Left colon (tissue), 2 donors: ENCODE measurements at regions not wholly inside any gene's neighbourhood (a gene's known extent, or its start where the extent isn't known, plus 50 kb on each side); places are given as distances from the start of the nearest gene placed in this dataset.

Experiments used
- ATAC-seq: fragments of 200-7000 bp; cut with Tn5 transposase; one replicate; pipeline ENCODE4 v1.9.1; 2020; ENCODE audit warnings: mild to moderate bottlenecking, moderate library complexity
- DNase-seq, 2 donors: peaks; one replicate each; pipeline ENCODE4 v3.0.0-alpha.2; 2020
- intact Hi-C, 2 donors: fragments of 100-400 bp; cut with DNase I in 1 of 2; cut with micrococcal nuclease in 1 of 2; formaldehyde crosslinking; loops; one replicate each; pipeline versions ENCODE4 v1.11.2 to v1.14.0; 2022; cut with DNase I, micrococcal nuclease
- donor health status: DM: no; HTN: no; CAD: no.
- donor health status: DM: yes; HTN: yes; CAD: no.

- intact Hi-C loops = no loop called here
These were observed 127.6 kb upstream of the AKIRIN2 start for GRCh38 chr6:87829622-87830121.

GRCh38 chr6:87828044-87828443 is 126.0 kb upstream of the AKIRIN2 start:
- ATAC-seq = no peak
- intact Hi-C loops = no loop called here
- peak in 1 of 2 donors; percentile 9 for DNase-seq

More at GRCh38 chr6:87829622-87830121, 127.6 kb upstream of the AKIRIN2 start:
- DNase-seq (no peak), ATAC-seq (no peak)

DNA sequence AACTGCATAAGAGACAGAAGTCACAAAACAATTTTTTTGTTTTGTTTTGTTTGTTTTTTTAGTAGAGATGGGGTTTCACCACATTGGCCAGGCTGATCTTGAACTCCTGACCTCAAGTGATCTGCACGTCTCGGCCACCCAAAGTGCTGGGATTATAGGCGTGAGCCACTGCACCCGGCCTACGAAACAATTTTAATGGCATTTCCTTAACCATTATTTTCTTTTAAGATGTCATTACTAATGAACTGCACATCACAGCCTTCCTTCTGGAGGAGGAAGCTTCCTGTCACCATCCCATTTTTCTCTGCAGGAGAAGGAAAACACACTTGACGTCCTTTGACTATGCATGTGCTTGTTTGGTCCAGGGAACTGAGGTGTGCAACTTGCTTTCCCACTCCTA is 125.3 kb upstream of the AKIRIN2 start:
- ATAC-seq = no peak
- intact Hi-C loops = no loop called here
- DNase-seq = no peak

DNA sequence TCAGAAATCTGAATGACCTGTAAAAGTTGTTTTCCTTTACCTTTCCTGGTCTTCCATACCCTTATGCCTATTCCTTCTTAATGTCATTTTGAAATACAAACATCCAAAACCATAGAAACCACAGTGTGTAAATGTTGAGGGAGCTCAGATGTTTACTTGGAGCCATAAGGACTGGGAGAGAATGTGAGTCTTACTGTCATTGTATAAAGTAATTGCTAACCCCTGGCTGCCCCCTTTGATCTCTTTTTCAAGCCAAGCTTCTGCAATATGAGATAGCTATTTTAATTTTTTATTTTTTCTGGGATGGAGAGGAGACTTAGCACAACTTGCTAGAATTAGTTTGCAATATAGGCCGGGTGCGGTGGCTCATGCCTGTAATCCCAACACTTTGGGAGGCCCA is 124.4 kb upstream of the AKIRIN2 start:
- ATAC-seq (no peak), DNase-seq (no peak)
- intact Hi-C loops = no loop called here

- DNase-seq = no peak
- intact Hi-C loops = no loop called here
- ATAC-seq = no peak
These were observed 123.8 kb upstream of the AKIRIN2 start for GRCh38 chr6:87825821-87826221.

DNA sequence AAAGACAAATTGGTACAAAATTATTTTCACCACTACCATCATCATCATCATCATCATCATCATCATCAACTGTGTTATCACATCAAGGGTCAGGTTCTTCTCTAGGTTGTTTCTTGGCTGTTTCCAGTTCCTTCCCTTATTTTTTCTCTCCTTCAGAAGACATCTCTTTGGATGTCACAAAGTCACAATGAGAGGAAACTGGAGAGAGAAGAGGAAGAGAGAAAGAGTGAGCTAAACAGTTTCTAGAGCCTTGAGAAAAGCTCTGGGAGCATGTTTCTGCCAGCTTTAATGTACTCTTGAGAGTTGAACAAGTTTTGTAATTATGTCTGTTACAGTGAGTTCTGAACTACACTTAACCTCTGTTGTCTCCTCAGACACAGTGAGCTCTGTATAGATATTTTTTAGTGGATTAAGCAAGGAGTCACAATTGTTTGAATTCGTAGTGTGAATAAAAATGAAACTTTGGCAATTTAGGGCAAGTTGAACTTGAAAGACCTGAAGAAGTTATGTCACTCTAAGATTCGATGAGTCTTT is 123.0 kb upstream of the AKIRIN2 start:
- ATAC-seq = no peak

GRCh38 chr6:87822011-87822410 is 120.0 kb upstream of the AKIRIN2 start:
- no peak for ATAC-seq
- intact Hi-C loops = no loop called here
- DNase-seq = no peak

More for the DNA sequence above, 123.0 kb upstream of the AKIRIN2 start:
- intact Hi-C loops = no loop called here
- DNase-seq = no peak

DNA sequence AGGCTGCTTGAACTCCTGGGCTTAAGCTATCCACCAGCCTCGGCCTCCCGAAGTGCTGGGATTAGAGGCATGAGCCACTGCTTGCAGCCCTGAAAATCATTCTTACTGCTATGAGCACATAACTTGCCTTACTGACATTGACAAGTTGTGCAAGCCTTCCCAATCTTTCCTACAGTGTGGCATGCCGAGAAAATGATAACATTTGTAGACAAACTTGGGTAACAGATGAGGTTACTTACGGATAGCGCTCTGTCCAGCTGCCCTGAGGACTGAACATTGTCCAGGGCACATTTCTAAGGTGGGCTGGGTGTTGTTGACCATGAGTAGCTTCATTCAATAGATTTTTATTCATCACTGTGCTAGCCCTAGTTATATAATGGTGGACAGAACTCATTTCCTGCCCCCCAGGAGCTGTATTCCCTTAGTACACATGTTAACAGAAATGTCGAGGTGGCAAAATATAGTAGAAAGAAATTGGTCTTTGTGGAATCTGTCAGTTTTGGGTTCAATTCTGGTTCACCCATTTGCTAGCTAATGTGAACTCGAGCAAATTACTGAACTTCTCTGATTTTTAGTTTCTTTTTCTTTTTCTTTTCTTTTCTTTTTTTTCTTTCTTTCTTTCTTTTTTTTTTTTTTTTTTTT is 118.4 kb upstream of the AKIRIN2 start:
- DNase-seq = no peak
- ATAC-seq = no peak
- intact Hi-C loops = no loop called here

DNA sequence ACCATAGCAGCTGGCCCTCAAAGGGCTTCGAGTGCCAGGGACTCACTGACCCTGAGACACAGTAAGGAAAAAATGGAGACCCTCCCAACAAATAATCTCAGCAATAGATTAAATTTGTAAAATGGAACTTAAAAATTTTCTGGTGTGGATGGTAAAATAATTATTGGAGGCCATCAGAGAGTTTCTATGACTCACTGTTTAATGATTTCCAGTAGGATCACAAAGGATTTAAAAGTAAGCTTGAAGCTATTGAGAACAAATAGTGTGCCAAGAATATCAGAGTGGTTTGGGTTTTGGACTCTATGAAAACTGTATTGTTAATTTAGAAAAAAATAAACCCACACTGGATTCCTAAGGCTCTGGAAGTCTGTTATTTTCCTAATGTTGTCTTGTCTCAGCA is 115.2 kb upstream of the AKIRIN2 start:
- no peak for ATAC-seq
- intact Hi-C loops = no loop called here
- DNase-seq = no peak

GRCh38 chr6:87815449-87815848 is 113.4 kb upstream of the AKIRIN2 start:
- intact Hi-C loops = no loop called here
- no peak for DNase-seq
- no peak for ATAC-seq

DNA sequence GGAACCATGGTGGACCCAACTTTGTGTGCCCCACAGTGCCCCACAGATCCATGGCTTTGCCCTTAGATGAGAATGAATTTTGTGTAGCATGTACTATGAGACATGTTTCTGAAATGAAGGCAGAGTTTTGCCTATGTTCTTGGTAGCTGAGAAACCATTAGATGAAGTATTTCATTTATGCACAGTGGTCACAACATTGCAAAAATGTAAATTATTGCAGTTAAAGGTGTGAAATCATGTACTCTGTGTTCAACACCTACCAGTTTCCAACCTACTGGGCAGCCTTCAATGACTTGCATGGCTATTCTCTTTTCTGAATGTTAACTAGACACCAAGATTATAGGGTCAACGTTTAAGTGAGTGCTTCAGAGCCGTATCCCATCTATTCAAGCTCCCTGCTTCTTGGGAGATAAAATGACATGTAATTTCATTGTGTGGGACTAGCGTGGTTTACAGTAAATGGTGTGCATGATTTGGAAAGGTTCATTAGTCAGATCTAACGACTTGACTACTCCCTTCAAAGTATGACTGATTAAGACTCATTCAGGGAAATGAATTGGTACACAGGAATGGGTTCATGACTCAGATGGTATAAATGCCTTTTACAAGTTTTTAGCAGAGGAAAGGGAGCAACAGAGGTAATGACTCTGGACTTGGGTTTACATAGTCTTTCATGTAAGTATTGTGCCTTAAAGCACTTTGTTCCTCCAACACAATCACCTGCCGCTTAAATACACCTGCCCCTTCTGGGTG is 106.1 kb upstream of the AKIRIN2 start:
- DNase-seq (no peak), ATAC-seq (peak; percentile 70)
- intact Hi-C loops = no loop called here

DNA sequence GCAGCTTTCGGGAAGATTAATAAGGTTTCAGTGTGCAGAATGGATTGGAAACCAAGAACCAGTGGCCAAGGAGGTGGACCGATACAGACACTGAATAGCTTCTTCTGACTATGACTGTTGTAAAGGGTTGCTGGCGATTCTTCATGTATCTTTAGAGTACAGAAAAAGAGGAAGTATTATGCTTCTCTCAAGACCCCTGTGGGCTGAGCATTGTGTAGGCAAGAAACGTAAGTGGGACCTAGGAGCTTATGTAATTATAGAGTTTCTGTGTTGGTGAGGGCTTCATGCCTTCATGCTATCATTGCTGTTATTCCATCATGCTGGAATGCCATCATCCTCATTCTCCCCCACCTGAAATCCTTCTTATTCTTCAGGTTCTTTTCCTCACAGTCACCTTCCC is 105.4 kb upstream of the AKIRIN2 start:
- intact Hi-C loops = no loop called here
- DNase-seq (no peak), ATAC-seq (no peak)

GRCh38 chr6:87806635-87807034 is 104.6 kb upstream of the AKIRIN2 start:
- DNase-seq (peak in 1 of 2 donors; percentile 14), ATAC-seq (peak; percentile 66)
- intact Hi-C loops = no loop called here

- intact Hi-C loops = no loop called here
- DNase-seq (no peak), ATAC-seq (no peak)
These were observed 104.1 kb upstream of the AKIRIN2 start for GRCh38 chr6:87806099-87806498.

DNA sequence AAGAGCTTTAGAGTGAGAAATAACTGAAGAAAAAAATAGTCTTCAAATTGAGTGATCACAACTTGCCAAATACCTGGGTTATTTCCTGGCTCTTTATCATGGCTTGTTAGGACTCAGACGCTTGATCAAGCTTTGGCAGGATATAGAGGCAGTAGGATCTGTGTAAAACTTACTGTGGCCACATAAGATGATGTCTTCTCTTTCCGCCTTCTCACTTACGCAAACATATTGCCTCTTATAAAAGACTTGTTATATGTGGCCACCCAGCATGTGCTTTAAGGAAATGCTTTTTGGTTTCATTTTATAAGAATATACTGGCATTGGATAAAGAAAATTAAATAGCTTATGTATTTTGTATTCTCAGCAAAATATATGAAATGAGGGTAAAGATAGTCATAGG is 101.8 kb upstream of the AKIRIN2 start:
- DNase-seq (no peak), ATAC-seq (peak; percentile 79)
- intact Hi-C loops = no loop called here

- ATAC-seq = no peak
- intact Hi-C loops = no loop called here
- DNase-seq = no peak
These were observed 97.6 kb upstream of the AKIRIN2 start for GRCh38 chr6:87799651-87800050.

GRCh38 chr6:87798393-87799278 is 96.6 kb upstream of the AKIRIN2 start:
- no peak for ATAC-seq
- no peak for DNase-seq
- intact Hi-C loops = no loop called here

GRCh38 chr6:87794922-87795885 is 93.2 kb upstream of the AKIRIN2 start:
- peak; percentile 85 for ATAC-seq
- no peak for DNase-seq
- intact Hi-C loops = no loop called here
